HG03571 (cell line): ENCODE measurements at regions not wholly inside any gene's neighbourhood (a gene's known extent, or its start where the extent isn't known, plus 50 kb on each side); places are given as distances from the start of the nearest gene placed in this dataset.
"Not testable (repeated sequence)": the region's sequence is repeated elsewhere in the genome, so short reads cannot be mapped to it uniquely, and the experiment has no call there.

ENCODE experiments used
- ATAC-seq: cut with Tn5 transposase; IDR thresholded peaks from one replicate; pipeline ENCODE4 v1.9.1; 2021; ENCODE audit not compliant: unreplicated experiment

DNA sequence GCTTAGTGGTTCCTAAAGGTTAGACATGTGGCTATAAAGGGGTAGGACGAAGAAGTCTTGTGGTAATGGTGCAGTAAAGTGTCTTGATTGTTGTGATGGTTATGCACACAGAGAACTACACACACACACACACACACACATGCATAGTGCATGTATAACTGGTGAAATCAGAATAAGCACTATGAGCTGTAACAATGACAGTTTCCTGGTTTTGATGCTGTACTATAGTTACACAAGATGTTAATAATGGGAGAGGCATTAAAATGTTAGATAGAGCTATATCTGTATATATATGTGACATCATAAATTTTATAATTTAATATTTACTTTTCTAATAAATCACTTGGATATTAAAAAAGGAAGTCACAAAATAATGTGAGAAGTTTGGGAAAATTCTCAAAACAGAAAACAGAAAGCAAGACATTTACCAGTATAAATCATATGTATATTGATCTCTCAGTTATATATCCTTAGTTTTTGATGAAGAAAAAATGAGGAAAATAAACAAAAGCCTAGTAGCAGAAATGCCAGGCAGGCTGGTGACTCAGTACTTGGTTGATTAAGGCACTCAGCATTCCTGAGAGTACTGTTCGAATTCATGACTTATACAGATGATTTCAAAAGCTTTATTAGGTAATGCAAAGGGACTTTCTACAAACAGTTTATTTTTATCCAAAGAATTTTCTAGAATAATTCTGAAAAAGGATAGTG lies 350.5 kb upstream of the DAB2 start:
- no peak for ATAC-seq

DNA sequence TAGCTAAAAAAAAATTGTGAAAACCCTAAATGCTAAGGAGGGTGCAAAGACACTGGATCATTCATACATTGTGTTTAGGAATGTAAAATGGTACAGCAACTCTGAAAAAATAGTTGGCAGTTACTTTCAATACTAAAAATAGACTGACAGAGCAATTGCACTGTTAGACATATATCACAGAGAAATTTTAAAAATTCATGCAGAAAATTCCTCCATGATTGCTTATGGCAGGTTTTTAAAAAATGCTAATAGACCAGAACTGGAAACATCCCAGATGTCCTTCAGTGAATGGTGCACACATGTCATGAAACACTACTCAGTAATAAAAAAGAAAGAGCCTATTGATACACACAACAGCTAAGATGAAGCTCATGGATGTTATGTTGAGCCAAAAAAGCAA lies 349.8 kb upstream of the DAB2 start:
- no peak for ATAC-seq

DNA sequence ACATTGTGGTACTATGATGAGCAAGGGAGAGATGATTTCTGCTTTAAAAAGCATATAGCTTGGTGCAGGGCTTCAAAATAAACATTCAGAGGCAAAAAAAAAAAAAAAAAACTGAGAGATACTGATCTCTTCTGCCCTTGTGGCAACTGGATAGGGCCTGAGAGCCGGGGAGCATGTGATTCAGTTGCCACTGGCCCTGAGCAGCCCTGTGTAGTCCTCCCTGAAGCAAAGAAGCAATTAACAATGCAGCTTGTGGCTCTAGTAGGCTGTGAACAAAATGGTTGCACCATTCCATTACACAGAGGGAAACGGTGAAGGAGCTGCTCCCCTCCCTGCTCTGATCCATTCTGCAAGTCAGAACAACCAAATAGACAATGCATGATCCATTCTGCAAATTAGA lies 347.5 kb upstream of the DAB2 start:
- ATAC-seq: no peak

DNA sequence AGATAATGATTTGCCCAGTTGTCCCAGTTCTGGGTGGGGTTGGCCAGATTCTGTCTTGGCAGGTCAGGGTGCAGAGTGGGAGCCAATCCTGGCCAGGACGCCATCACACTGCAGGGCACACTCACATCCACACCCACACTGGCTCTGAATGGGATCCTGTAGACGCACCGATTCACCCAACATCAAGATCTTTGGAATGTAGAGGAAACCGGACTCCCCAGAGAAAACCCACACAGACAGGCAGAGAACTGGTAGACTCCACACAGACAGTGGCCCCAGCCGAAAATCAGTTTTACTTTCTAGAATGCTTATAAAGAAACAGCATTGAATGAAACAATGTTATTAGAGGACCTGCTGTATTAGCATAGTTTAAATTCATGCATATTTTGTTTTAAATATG lies 343.1 kb upstream of the DAB2 start:
- no peak for ATAC-seq

DNA sequence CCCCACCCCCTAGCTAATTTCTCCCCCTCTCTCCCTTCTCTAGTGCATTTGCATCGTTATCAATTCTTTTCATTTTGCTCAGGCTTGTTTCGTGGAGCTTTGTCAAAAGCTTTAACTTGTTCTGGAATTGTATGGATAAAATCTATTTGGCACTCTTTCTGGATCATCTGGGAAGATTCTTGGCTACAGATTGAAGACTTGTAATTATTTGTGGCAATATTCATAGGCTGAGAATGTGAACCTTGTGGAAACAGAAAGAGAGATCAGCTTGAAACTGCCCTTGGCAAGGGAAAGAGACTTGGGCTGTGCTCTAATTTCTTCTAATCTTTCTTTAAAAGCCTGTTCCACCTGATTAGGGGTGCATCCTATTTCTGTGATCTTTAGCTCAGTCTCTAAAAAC lies 340.6 kb upstream of the DAB2 start:
- ATAC-seq: no peak

DNA sequence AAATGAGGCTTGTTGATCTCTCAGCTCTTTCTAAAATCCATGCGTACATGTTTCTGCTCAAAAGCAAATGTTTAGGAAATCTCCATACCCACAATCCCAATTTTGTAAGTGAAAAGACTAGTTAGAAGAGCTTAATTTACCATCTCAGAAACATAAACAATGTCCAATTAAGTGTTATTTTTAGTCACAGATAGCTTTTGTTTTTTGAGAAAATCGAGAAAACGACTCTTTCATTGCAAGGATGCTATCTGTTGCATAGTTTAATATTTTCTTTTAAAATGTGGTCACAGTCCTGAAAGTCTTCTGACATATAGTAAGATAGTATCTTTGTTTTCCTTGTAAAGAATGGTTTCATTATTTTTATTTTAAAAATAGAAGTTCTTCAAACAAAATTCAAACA lies 338.0 kb upstream of the DAB2 start:
- ATAC-seq: no peak

DNA sequence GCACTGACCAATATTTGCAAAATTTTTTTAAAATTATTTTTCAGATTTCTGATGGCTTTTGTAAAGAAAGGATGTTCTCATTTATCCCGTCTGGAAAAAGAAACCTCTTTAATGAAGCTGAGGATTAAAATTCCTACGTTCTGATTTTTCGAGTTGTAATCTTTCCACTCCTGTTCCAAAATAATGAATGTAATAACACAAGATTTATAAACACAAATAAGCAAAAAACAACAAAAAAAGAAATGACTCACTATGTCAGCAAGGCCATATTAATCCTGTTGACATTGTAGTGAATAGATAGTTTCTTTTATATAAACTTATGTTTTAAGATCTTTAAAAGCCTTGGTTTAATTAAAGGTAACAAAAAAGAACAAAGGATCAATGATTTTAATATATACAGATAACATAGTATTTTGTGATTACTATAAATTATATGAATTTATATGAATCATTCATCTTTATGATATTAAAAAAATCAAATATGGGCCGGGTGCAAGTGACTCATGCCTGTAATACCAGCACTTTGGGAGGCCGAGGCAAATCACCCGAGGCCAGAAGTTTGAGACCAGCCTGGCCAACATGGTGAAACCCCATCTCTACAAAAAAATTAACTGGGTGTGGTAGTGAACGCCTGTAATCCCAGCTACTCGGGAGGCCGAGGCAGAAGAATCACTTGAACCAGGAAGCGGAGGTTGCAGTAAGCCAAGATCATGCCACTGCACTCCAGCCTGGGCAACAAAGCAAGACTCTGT lies 336.6 kb upstream of the DAB2 start:
- ATAC-seq: no peak

DNA sequence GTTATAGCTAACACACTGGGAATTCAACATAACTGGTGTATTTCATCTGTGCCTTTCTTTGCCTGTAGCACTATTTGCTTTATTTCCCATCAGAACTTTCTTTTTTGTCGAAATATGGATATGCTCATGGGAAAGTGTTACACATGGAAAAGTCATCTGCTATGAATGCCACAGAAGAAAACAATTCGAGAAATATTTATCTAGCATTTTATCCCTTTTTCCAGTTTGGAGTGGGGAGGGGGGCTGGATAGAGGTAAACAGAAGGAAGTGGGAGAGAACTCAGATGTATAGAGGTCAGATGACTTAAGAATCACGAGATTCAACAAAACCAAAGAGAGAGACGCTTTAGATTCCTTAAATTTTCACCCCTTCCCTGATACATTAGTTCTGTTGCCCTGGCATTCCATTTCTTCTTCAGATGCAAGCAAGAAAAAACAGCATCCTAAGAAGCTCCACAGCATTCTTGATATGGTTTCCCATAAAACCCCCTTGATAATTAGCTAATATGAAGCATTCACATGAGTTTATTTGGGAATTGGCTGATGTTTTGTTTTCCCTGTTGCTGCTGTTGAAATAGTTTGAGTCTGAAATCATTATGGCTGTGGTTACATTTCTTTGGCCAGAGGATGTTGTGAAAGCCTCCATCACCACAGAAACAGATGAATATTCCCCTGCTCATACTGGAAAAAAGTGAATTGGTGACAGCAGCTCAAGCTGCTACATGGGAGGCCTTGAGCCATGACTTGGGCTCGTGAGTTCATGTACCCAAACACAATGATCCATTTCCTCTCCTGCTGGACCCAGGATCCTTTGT lies 335.8 kb upstream of the DAB2 start:
- no peak for ATAC-seq

DNA sequence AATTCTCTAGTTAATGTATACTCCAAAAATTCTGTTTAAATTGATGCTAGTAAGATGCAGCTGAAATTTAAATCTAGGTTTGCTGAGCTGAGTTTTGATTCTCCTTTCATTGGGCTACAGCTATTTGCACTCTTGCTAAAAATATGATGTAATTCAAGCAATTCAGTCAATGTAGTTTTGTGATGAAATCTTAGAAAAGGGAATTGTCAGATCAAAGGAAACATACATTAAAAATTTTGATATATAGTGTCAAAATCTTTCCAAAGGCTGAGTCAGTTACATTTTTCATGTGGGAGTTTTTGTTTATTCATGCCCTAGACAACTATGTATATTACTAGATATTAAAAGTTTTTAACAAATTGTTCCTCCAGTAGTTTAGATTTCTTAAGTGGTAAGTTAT lies 334.9 kb upstream of the DAB2 start:
- ATAC-seq: no peak

DNA sequence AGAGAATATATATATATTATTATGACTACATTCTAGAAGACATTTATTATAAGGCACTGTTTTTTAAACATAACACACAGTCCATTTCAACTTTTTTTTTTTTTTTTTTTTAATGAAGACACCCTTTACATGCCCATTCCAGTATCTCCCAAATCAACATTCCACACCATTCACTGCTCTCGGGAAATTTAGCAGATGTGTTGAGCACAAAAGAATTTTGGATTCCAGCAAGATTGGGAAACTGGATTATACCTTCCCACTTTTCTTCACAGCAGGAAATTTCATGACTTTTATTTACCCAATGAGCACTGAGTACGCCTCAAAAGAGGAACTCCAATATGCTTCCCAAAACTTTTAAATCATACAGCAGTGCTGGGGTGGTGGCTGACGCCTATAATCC lies 333.6 kb upstream of the DAB2 start:
- ATAC-seq: no peak

DNA sequence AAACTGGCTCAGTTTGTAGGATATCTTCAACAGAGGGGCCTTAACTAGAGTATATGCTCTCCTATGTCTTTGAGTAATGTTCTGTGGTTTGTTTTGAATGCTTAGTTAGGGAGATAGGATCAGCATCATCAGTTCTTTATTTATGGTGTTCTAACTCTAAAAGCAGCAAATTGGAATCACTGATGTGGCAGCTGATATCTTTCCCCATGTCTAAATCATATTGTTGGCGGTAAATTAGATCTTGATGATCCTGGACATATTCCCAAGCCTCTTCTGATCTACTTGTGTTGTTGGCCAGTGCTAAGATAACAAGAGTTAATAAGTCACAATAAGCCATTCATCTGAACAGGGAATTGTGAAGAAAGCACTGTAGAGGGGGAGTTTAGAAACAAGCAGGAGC lies 332.4 kb upstream of the DAB2 start:
- ATAC-seq: no peak

DNA sequence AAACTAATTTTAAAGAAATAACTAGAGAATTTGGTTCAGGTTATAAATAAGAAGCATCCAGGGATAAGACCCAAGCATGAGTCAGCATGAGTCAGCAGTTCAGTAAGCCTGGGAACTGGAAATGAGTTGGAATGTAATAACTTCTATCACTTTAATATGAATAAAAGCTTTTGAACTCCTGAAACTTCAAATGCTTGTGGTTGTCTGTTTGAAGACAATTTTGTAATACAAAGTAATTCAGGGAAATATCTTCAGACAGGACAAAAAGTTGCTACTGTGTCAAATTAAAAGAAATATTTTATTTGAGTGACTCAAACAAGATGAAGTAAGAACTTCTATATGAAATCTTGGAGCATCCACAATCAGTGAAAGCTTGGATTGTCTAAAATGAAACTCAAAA lies 331.2 kb upstream of the DAB2 start:
- ATAC-seq: no peak

DNA sequence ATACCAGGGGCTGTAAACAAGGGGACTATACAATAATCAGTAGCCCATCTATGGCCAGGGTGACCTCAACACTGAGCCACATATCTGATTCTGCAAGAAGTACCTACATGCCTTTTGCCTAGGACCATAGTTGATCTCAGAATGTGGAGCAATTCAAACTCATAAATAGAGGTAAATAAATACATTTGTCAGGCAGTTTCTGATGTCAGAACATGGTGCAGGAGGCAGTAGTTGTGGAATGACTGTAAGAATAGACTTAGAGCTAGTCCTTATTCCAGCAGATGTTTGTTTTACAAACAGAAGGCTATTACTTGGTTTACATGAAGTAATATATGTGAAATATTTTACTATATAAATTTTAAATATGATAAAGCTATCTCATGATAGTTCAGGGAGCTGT lies 330.7 kb upstream of the DAB2 start:
- ATAC-seq: no peak

DNA sequence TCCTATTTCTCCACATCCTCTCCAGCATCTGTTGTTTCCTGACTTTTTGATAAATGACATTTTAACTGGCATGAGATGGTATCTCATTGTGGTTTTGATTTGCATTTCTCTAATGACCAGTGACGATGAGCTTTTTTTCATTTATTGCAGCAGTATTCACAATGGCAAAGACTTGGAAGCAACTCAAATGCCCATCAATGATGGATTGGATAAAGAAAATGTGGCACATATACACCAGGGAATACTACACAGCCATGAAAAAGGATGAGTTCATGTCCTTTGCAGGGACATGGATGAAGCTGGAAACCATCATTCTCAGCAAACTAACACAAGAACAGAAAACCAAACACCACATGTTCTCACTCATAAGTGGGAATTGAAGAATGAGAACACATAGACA lies 329.0 kb upstream of the DAB2 start:
- not testable (repeated sequence) for ATAC-seq

DNA sequence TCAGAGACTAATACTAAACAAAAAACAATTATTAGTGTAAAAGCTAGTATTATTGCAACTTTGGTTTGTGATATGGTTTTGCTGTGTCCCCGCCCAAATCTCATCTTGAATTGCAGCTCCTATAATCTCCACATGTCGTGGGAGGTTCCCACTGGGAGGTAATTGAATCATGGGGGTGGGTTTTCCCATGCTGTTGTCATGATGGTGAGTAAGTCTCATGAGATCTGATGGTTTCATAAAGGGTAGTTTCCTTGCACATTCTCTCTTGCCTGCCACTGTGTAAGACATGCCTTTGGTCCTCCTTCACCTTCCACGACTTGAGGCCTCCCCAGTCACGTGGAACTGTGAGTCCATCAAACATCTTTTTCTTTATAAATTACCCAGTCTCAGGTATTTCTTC lies 325.9 kb upstream of the DAB2 start:
- ATAC-seq: no peak

DNA sequence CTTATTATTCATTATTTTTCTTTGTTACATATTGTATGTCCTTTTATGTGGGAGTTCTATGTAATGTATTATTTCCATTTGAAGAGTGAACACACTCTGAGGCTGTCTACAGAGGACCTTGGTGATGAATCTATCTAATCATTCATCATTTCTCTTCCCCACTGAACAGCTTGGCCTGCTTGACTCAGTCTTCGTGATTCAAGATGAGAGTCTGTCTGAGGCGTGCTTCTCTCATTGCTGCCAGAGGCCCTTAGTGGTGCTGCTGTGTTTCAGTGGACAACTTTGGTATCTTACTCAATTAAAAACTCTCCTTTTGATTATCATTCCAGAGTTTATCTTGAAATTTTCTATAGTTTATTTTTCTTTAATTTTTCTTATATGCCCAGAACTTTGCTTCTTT lies 318.1 kb upstream of the DAB2 start:
- ATAC-seq: no peak

DNA sequence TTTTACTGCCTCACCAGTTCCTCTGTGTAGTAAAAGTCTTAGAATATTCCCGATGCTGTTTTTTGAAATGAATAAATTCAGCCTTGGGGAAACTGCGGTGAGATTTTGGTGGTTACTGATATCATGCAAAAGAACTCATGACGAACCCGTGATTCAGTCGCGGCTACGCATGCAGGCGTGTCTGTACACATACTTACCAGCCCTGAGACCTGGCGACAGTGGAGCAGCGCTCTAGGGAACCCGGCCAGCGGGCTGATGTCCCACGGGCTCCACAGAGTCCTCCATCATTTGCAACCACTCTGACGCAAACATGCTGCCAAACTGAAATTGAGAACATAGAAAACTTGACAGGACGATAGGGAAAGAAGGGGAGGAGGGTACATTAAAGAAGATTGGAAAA lies 315.6 kb upstream of the DAB2 start:
- ATAC-seq: no peak

DNA sequence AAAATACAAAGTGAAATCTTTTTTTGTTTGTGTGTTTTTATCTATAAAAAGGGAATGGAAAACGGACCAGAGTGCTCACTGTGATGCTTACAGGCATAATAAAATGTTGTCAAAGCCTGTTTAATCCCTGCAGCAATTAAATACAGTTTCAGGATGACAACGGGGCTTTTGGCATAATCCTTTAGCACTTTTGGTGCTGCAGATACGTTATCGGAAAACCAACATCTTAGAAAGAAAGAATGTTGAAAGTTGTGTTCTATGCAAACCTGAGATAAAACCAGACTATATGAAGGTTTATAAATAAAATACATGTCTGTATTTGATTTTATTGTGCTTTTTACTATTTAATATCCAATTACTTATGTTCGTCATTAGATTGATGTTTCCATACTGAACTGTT lies 307.4 kb upstream of the DAB2 start:
- no peak for ATAC-seq

DNA sequence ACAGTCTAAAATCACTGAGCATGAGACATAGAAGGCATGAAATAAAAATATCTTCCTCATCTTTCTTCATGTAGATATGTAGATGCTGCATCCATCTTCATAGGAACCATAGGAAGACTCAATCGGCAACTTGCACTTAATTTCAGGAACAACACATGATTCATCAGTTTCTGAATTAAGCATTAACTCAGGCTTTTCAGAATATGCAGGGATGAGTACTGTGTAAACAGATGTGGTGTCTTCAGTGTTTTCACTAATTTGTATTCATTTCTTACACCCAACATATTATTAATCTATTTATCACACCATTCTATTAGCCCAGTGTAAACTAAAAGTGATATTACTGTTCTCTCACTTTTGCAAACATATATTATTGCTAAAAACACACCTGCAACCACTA lies 305.9 kb upstream of the DAB2 start:
- no peak for ATAC-seq

DNA sequence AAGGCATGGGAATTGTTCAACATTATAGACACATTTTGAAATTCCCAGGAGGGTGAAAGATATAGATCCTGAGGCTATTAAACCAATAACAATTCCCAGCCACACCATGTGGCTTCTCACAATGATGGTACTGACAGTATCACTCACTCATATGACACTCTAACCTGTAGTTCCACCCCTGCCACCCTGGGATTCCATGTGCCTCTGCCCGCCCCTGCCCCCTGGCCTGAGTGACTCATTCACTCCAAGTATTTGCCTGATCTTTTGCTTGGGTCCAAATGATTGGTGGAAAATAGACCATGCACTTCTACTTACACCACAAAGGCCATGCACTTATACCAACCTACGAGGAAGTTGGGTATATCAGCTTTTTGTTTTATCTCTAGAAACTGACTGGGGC lies 305.2 kb upstream of the DAB2 start:
- ATAC-seq: no peak

DNA sequence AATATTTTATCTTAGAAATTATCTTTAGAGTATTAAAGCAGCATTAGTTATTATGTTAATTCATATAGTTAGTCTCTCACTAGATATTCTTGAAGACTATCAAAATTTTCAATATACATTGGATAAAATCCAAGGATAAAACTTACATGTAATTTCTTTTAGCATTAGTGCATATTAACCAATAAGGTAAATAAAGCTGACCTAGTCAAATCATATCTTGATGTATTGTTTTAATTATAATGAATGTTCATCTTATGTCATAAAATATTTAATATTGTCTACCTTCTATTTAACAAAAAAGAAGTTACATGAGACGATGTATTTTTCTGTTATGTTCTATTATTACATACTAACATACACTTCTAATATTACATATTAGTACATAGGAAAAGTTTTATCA lies 301.7 kb upstream of the DAB2 start:
- no peak for ATAC-seq

DNA sequence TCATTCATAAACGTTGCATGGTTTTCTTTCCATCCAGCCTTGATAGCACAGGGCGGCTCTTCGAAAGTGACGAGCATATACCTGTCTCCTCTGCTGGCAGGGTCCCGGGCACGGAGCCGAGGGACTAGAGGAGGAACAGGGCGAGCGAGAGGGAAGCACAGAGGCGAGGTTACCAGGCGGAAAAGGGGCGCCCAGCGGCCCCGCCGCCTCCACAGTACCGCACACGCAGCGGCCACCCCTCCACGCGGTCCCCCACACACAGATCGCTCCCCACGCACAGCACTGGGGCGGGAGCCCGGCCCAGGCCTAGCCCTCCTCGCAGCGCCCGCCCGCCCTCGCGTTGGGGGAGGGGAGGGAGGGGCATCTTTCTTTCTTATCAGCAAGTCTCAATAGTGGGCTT lies 296.6 kb upstream of the DAB2 start:
- no peak for ATAC-seq
